ENCODE measurements at regions not wholly inside any gene's neighbourhood (a gene's known extent, or its start where the extent isn't known, plus 50 kb on each side); places are given as distances from the start of the nearest gene placed in this dataset.

- peak; percentile 67 for DNase-seq (ENCODE audit: low read depth, low spot score)
Observed at GRCh38 chr3:106609666-106610301, 741.0 kb upstream of the CBLB start.

- no peak for DNase-seq (ENCODE audit: low read depth, low spot score)
Observed at GRCh38 chr3:106610362-106610959, 741.6 kb upstream of the CBLB start.

- no peak for DNase-seq (ENCODE audit: low read depth, low spot score)
Observed at GRCh38 chr3:106611116-106611515, 742.3 kb upstream of the CBLB start.

GRCh38 chr3:106611841-106612240, 743.0 kb upstream of the CBLB start:
- peak; percentile 43 for DNase-seq (ENCODE audit: low read depth, low spot score)

- no peak for DNase-seq (ENCODE audit: low read depth, low spot score)
Observed at GRCh38 chr3:106616556-106616955, 747.7 kb upstream of the CBLB start.

GRCh38 chr3:106617276-106617675, 748.5 kb upstream of the CBLB start:
- no peak for DNase-seq (ENCODE audit: low read depth, low spot score)

- no peak for DNase-seq (ENCODE audit: low read depth, low spot score)
Observed at GRCh38 chr3:106620646-106621045, 751.8 kb upstream of the CBLB start.

GRCh38 chr3:106624154-106624553, 753.1 kb upstream of the CCDC54 start:
- DNase-seq (ENCODE audit: low read depth, low spot score): no peak

GRCh38 chr3:106628407-106628806, 748.8 kb upstream of the CCDC54 start:
- peak; percentile 80 for DNase-seq (ENCODE audit: low read depth, low spot score)

GRCh38 chr3:106629215-106629832, 747.9 kb upstream of the CCDC54 start:
- DNase-seq (ENCODE audit: low read depth, low spot score): no peak

- DNase-seq (ENCODE audit: low read depth, low spot score): no peak
Observed at GRCh38 chr3:106631373-106632108, 745.7 kb upstream of the CCDC54 start.

GRCh38 chr3:106635271-106635670, 742.0 kb upstream of the CCDC54 start:
- no peak for DNase-seq (ENCODE audit: low read depth, low spot score)

GRCh38 chr3:106635826-106636225, 741.4 kb upstream of the CCDC54 start:
- DNase-seq (ENCODE audit: low read depth, low spot score): no peak

GRCh38 chr3:106640353-106640752, 736.9 kb upstream of the CCDC54 start:
- no peak for DNase-seq (ENCODE audit: low read depth, low spot score)

- DNase-seq (ENCODE audit: low read depth, low spot score): no peak
Observed at GRCh38 chr3:106642161-106642560, 735.1 kb upstream of the CCDC54 start.

GRCh38 chr3:106643684-106644161, 733.5 kb upstream of the CCDC54 start:
- DNase-seq (ENCODE audit: low read depth, low spot score): no peak

GRCh38 chr3:106673926-106674569, 703.2 kb upstream of the CCDC54 start:
- no peak for DNase-seq (ENCODE audit: low read depth, low spot score)

- no peak for DNase-seq (ENCODE audit: low read depth, low spot score)
Observed at GRCh38 chr3:106675451-106675850, 701.8 kb upstream of the CCDC54 start.

GRCh38 chr3:106678657-106679390, 698.4 kb upstream of the CCDC54 start:
- DNase-seq (ENCODE audit: low read depth, low spot score): no peak

GRCh38 chr3:106683953-106684620, 693.2 kb upstream of the CCDC54 start:
- no peak for DNase-seq (ENCODE audit: low read depth, low spot score)

All from pulmonary artery endothelial cell (primary cell).